T-cell (primary cell): ENCODE measurements at regions not wholly inside any gene's neighbourhood (a gene's known extent, or its start where the extent isn't known, plus 50 kb on each side); places are given as distances from the start of the nearest gene placed in this dataset.
A peak's percentile ranks its signal among the peaks of the same experiment; 100 is the strongest.

Experiments used
- ATAC-seq, 4 experiments: fragments of 200-7000 bp in 3 of 4; fragments of 150-1000 bp in 1 of 4; cut with Tn5 transposase; replicated peaks in 1 of 4; 1 replicate in 3 of 4; 2 replicates in 1 of 4; pipeline ENCODE4 v1.10.0; 2021; ENCODE audit warnings: moderate library complexity in 3 of 4, mild to moderate bottlenecking in 2 of 4, moderate number of reproducible peaks in 1 of 4
- CTCF ChIA-PET, 2 donors: fragments of 300-600 bp; sonication (Branson Sonifier 250); formaldehyde crosslinking; loops; one replicate each; lab custom pipeline; 2022; ENCODE audit warnings: antibody characterized with exemption in 2 of 2; lab: Charles Lee
- POLR2A ChIA-PET, 2 donors: fragments of 300-600 bp; sonication (Branson Sonifier 250); formaldehyde crosslinking; loops; one replicate each; lab custom pipeline; 2022; ENCODE audit warnings: antibody characterized with exemption in 2 of 2; lab: Charles Lee
- DNase-seq, 35 experiments: peaks; one replicate each; pipeline versions ENCODE4 v3.0.0 to v3.0.0-alpha.2; 2013 to 2023
- H3K27ac ChIP-seq: one replicate; pipeline ENCODE4 v1.5.1; 2013; ENCODE audit warnings: low read length
- H3K27me3 ChIP-seq, 2 experiments: replicated peaks in 1 of 2; 1 replicate in 1 of 2; 2 replicates in 1 of 2; pipeline versions ENCODE4 v1.6.1 to v1.7.0; 2013; ENCODE audit warnings: low read length in 1 of 2, mixed read lengths in 1 of 2; ENCODE audit not compliant: control insufficient read depth in 2 of 2, insufficient read depth in 2 of 2; ENCODE audit errors: extremely low read depth in 1 of 2
- H3K36me3 ChIP-seq, 2 donors: 1 replicate in 1 of 2; 2 replicates in 1 of 2; pipeline versions ENCODE4 v1.6.1 to v1.7.0; 2013; ENCODE audit warnings: low read length in 1 of 2; ENCODE audit not compliant: control insufficient read depth in 2 of 2, insufficient read depth in 1 of 2; ENCODE audit errors: extremely low read depth in 1 of 2
- H3K4me1 ChIP-seq, 2 experiments: 1 replicate in 1 of 2; 2 replicates in 1 of 2; pipeline versions ENCODE4 v1.6.1 to v1.7.0; 2013; ENCODE audit warnings: low read length in 2 of 2, mixed read lengths in 1 of 2; ENCODE audit not compliant: insufficient read depth in 2 of 2, control insufficient read depth in 1 of 2; ENCODE audit errors: extremely low read depth in 1 of 2
- H3K4me3 ChIP-seq, 2 donors: 1 replicate in 1 of 2; 2 replicates in 1 of 2; pipeline versions ENCODE4 v1.5.1 to v1.7.0; 2013; ENCODE audit warnings: mild to moderate bottlenecking in 2 of 2, low read length in 1 of 2, moderate library complexity in 1 of 2; ENCODE audit not compliant: control insufficient read depth in 1 of 2; ENCODE audit errors: extremely low read depth in 1 of 2
- H3K9me3 ChIP-seq: 2 replicates; pipeline ENCODE4 v1.7.0; 2013
- H3K27ac Mint-ChIP-seq, 2 donors: one replicate each; pipeline ENCODE4 v1.8.0; 2020 to 2021; ENCODE audit warnings: mild to moderate bottlenecking in 2 of 2, mixed read lengths in 2 of 2
- H3K27me3 Mint-ChIP-seq, 2 donors: one replicate each; pipeline ENCODE4 v1.8.0; 2021 to 2022; ENCODE audit warnings: mixed read lengths in 2 of 2
- H3K36me3 Mint-ChIP-seq: one replicate; pipeline ENCODE4 v1.8.0; 2021; ENCODE audit warnings: mixed read lengths
- H3K4me1 Mint-ChIP-seq, 3 donors: one replicate each; pipeline ENCODE4 v1.8.0; 2020 to 2022; ENCODE audit warnings: mixed read lengths in 3 of 3, mild to moderate bottlenecking in 1 of 3
- H3K4me3 Mint-ChIP-seq, 3 donors: one replicate each; pipeline ENCODE4 v1.8.0; 2020 to 2022; ENCODE audit warnings: mild to moderate bottlenecking in 3 of 3, mixed read lengths in 3 of 3, moderate library complexity in 3 of 3
- H3K9me3 Mint-ChIP-seq, 3 donors: one replicate each; pipeline ENCODE4 v1.8.0; 2020 to 2022; ENCODE audit warnings: mixed read lengths in 3 of 3
- WGBS: methylation state at CpG from one replicate; pipeline ENCODE4 v1.1.5; 2013; ENCODE audit warnings: missing lambda C conversion rate; ENCODE audit not compliant: insufficient coverage; 5-methylcytosine and 5-hydroxymethylcytosine counted together

- Mint-ChIP-seq H3K36me3 (no peaks in the 10 kb centered on the region), H3K27me3 (no peaks in the 10 kb centered on the region), H3K4me1 (peaks cover 3 to 7% (median 4%) of the 10 kb centered on the region in 3 donors), H3K9me3 (no peaks in the 10 kb centered on the region), H3K4me3 (no peak overlapping the region), H3K27ac (no peak overlapping the region)
- WGBS: no CpG with 5 or more reads among the region's 2 CpGs
- Histone ChIP-seq H3K27me3 (no peaks in the 10 kb centered on the region), H3K27ac (no peak overlapping the region), H3K9me3 (no peaks in the 10 kb centered on the region), H3K4me3 (no peak overlapping the region), H3K4me1 (peaks cover 0 to 2% of the 10 kb centered on the region in 2 experiments), H3K36me3 (no peaks in the 10 kb centered on the region)
- ATAC-seq (no peak), DNase-seq (no peak)
- ChIA-PET CTCF (no interaction called here), POLR2A (no interaction called here)
Measured at GRCh38 chr6:134424165-134424797, 106.4 kb upstream of the SGK1 start.

GRCh38 chr6:134422426-134423231, 104.7 kb upstream of the SGK1 start:
- Histone ChIP-seq H3K27me3 (no peaks in the 10 kb centered on the region), H3K4me3 (no peak overlapping the region), H3K4me1 (peaks cover 0 to 2% of the 10 kb centered on the region in 2 experiments), H3K9me3 (no peaks in the 10 kb centered on the region), H3K27ac (no peak overlapping the region), H3K36me3 (no peaks in the 10 kb centered on the region)
- DNase-seq (no peak), ATAC-seq (no peak)
- ChIA-PET POLR2A (no interaction called here), CTCF (no interaction called here)
- 68% methylated on average over 4 of the region's 6 CpGs for WGBS
- Mint-ChIP-seq H3K4me1 (peaks cover 3 to 7% (median 4%) of the 10 kb centered on the region in 3 donors), H3K27ac (no peak overlapping the region), H3K36me3 (no peaks in the 10 kb centered on the region), H3K27me3 (no peaks in the 10 kb centered on the region), H3K4me3 (no peak overlapping the region), H3K9me3 (no peaks in the 10 kb centered on the region)

- peaks cover 0 to 2% of the 10 kb centered on the region in 2 experiments for H3K4me1 ChIP-seq
- H3K9me3 ChIP-seq: no peaks in the 10 kb centered on the region
- 100% methylated on average over 1 of the region's 1 CpG for WGBS
- no peaks in the 10 kb centered on the region for H3K36me3 ChIP-seq
- H3K27ac Mint-ChIP-seq: no peak overlapping the region
- no peak for ATAC-seq
- ChIA-PET POLR2A (no interaction called here), CTCF (no interaction called here)
- no peak overlapping the region for H3K4me3 Mint-ChIP-seq
- DNase-seq: no peak
- H3K27ac ChIP-seq: no peak overlapping the region
- no peaks in the 10 kb centered on the region for H3K9me3 Mint-ChIP-seq
- H3K27me3 ChIP-seq: no peaks in the 10 kb centered on the region
- no peaks in the 10 kb centered on the region for H3K36me3 Mint-ChIP-seq
- H3K4me1 Mint-ChIP-seq: peaks cover 1 to 7% (median 5%) of the 10 kb centered on the region in 3 donors
- no peaks in the 10 kb centered on the region for H3K27me3 Mint-ChIP-seq
- no peak overlapping the region for H3K4me3 ChIP-seq
Measured at GRCh38 chr6:134421501-134421900, 103.6 kb upstream of the SGK1 start.

GRCh38 chr6:134420614-134421181, 102.8 kb upstream of the SGK1 start:
- Histone ChIP-seq H3K27ac (no peak overlapping the region), H3K36me3 (no peaks in the 10 kb centered on the region), H3K4me3 (no peak overlapping the region), H3K9me3 (no peaks in the 10 kb centered on the region), H3K4me1 (peaks cover 0 to 4% of the 10 kb centered on the region in 2 experiments), H3K27me3 (no peaks in the 10 kb centered on the region)
- H3K36me3 Mint-ChIP-seq: no peaks in the 10 kb centered on the region
- ATAC-seq: no peak
- peaks cover 0 to 10% (median 2%) of the 10 kb centered on the region in 3 donors for H3K4me1 Mint-ChIP-seq
- H3K27ac Mint-ChIP-seq: no peak overlapping the region
- no peaks in the 10 kb centered on the region for H3K9me3 Mint-ChIP-seq
- no peak overlapping the region for H3K4me3 Mint-ChIP-seq
- CTCF ChIA-PET: no interaction called here
- no CpG with 5 or more reads among the region's 3 CpGs for WGBS
- no peak for DNase-seq
- POLR2A ChIA-PET: no interaction called here
- H3K27me3 Mint-ChIP-seq: no peaks in the 10 kb centered on the region

GRCh38 chr6:134419716-134420115, 101.8 kb upstream of the SGK1 start:
- no peaks in the 10 kb centered on the region for H3K27me3 ChIP-seq
- Mint-ChIP-seq H3K4me3 (no peak overlapping the region), H3K9me3 (no peaks in the 10 kb centered on the region), H3K27me3 (no peaks in the 10 kb centered on the region), H3K4me1 (peaks cover 3 to 13% (median 9%) of the 10 kb centered on the region in 3 donors), H3K36me3 (no peaks in the 10 kb centered on the region), H3K27ac (no peak overlapping the region)
- WGBS: 93% methylated on average over 3 of the region's 7 CpGs
- H3K4me3 ChIP-seq: no peak overlapping the region
- ChIA-PET POLR2A (no interaction called here), CTCF (no interaction called here)
- no peak for DNase-seq
- H3K9me3 ChIP-seq: no peaks in the 10 kb centered on the region
- peaks cover 0 to 6% of the 10 kb centered on the region in 2 experiments for H3K4me1 ChIP-seq
- ATAC-seq: no peak
- H3K27ac ChIP-seq: no peak overlapping the region
- no peaks in the 10 kb centered on the region for H3K36me3 ChIP-seq

- H3K4me3 ChIP-seq: no peak overlapping the region
- H3K27ac ChIP-seq: no peak overlapping the region
- no peaks in the 10 kb centered on the region for H3K36me3 ChIP-seq
- DNase-seq (no peak), ATAC-seq (peak in 2 of 4 experiments; percentile 19 to 33)
- no peak overlapping the region for H3K27ac Mint-ChIP-seq
- H3K9me3 Mint-ChIP-seq: peaks cover 0 to 11% (median 6%) of the 10 kb centered on the region in 3 donors
- H3K4me3 Mint-ChIP-seq: no peak overlapping the region
- H3K4me1 ChIP-seq: peaks cover 0 to 8% of the 10 kb centered on the region in 2 experiments
- ChIA-PET POLR2A (interaction anchor here in 1 of 2 donors (0.5 to 0.7 kb wide), 2 partner anchors 16 to 17 kb away, joined by 4 read pairs; no protein-coding TSS in a partner anchor), CTCF (no interaction called here)
- H3K4me1 Mint-ChIP-seq: peaks cover 3 to 13% (median 9%) of the 10 kb centered on the region in 3 donors
- no peaks in the 10 kb centered on the region for H3K27me3 ChIP-seq
- no peaks in the 10 kb centered on the region for H3K9me3 ChIP-seq
- no peaks in the 10 kb centered on the region for H3K27me3 Mint-ChIP-seq
- WGBS: 93% methylated on average over 5 of the region's 10 CpGs
- H3K36me3 Mint-ChIP-seq: peaks cover 4% of the 10 kb centered on the region
Measured at GRCh38 chr6:134416418-134417154, 98.7 kb upstream of the SGK1 start.
